Activated CD8-positive, alpha-beta memory T cell treated with anti-CD3 and anti-CD28 coated beads, Interleukin-2, amount 50 U/mL, for 1 hour (primary cell): ENCODE measurements at regions not wholly inside any gene's neighbourhood (a gene's known extent, or its start where the extent isn't known, plus 50 kb on each side); places are given as distances from the start of the nearest gene placed in this dataset.
"Not testable (repeated sequence)": the region's sequence is repeated elsewhere in the genome, so short reads cannot be mapped to it uniquely, and the experiment has no call there.

ENCODE experiments used
- DNase-seq: peaks from one replicate; pipeline ENCODE4 v3.0.0-alpha.2; 2020; ENCODE audit errors: extremely low read depth

- not testable (repeated sequence) for DNase-seq
Measured at GRCh38 chr1:273772-274171, 177.7 kb downstream of the OR4F29 start.

- peak; percentile 9 for DNase-seq
Measured at GRCh38 chr1:267815-268214, 183.7 kb downstream of the OR4F29 start.
